ENCODE measurements at regions not wholly inside any gene's neighbourhood (a gene's known extent, or its start where the extent isn't known, plus 50 kb on each side); places are given as distances from the start of the nearest gene placed in this dataset.

- TF ChIP-seq CTCF (IDR thresholded peaks at IDR 0.05) (no peak), POLR2A (IDR thresholded peaks at IDR 0.05) (no peak)
Measured at GRCh38 chr3:145448436-145448835, 712.5 kb downstream of the PLOD2 start.

Data from lower leg skin (tissue), 3 donors.